Stomach smooth muscle (tissue), 2 donors: ENCODE measurements at regions not wholly inside any gene's neighbourhood (a gene's known extent, or its start where the extent isn't known, plus 50 kb on each side); places are given as distances from the start of the nearest gene placed in this dataset.

Source experiments
- H3K27ac ChIP-seq: one replicate; pipeline ENCODE4 v1.7.0; 2013; ENCODE audit warnings: mild to moderate bottlenecking, low read length, inconsistent platforms
- H3K27me3 ChIP-seq, 2 donors: one replicate each; pipeline ENCODE4 v1.7.0; 2013; ENCODE audit warnings: low read length in 2 of 2; ENCODE audit not compliant: insufficient read depth in 2 of 2, control insufficient read depth in 1 of 2
- H3K36me3 ChIP-seq, 2 donors: one replicate each; pipeline ENCODE4 v1.7.0; 2013; ENCODE audit warnings: low read length in 2 of 2; ENCODE audit not compliant: control insufficient read depth in 2 of 2, insufficient read depth in 2 of 2
- H3K4me1 ChIP-seq: one replicate; pipeline ENCODE4 v1.7.0; 2013; ENCODE audit warnings: low read length; ENCODE audit not compliant: control insufficient read depth, insufficient read depth
- H3K4me3 ChIP-seq, 2 donors: one replicate each; pipeline ENCODE4 v1.7.0; 2013; ENCODE audit warnings: low read length in 2 of 2
- H3K9ac ChIP-seq, 2 donors: one replicate each; pipeline ENCODE4 v1.7.0; 2013; ENCODE audit warnings: low read length in 2 of 2, mild to moderate bottlenecking in 1 of 2
- H3K9me3 ChIP-seq, 2 donors: one replicate each; pipeline ENCODE4 v1.7.0; 2013; ENCODE audit warnings: low read length in 2 of 2; ENCODE audit not compliant: control insufficient read depth in 2 of 2
- donor health status: healthy.
- donor health status: Pancreatic carcinoma.

DNA sequence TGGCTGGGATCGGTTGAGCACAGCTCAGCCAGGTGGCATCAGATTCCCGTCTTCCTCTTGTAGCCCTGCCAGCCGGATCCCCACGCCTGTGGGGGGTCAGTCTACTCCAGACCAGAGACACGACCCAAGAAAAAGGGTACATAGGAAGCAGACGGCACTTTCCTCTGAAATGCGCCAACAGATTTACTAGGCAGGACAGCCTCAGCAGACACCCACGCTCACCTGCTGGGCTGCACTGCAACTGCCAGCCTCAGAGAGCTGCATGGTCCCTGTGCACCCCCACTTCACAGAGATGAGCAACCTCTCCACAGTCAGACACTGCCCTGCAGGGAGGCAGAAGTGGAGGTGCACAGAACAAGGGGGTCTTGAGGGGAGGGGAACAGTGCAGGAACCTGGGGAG, 75.7 kb upstream of the OTOS start:
- Histone ChIP-seq H3K9me3 (no peaks in the 10 kb centered on the region), H3K27me3 (peaks cover 0 to 4% of the 10 kb centered on the region in 2 donors), H3K4me1 (no peaks in the 10 kb centered on the region), H3K4me3 (no peak overlapping the region), H3K9ac (no peak overlapping the region), H3K36me3 (no peaks in the 10 kb centered on the region), H3K27ac (no peak overlapping the region)

DNA sequence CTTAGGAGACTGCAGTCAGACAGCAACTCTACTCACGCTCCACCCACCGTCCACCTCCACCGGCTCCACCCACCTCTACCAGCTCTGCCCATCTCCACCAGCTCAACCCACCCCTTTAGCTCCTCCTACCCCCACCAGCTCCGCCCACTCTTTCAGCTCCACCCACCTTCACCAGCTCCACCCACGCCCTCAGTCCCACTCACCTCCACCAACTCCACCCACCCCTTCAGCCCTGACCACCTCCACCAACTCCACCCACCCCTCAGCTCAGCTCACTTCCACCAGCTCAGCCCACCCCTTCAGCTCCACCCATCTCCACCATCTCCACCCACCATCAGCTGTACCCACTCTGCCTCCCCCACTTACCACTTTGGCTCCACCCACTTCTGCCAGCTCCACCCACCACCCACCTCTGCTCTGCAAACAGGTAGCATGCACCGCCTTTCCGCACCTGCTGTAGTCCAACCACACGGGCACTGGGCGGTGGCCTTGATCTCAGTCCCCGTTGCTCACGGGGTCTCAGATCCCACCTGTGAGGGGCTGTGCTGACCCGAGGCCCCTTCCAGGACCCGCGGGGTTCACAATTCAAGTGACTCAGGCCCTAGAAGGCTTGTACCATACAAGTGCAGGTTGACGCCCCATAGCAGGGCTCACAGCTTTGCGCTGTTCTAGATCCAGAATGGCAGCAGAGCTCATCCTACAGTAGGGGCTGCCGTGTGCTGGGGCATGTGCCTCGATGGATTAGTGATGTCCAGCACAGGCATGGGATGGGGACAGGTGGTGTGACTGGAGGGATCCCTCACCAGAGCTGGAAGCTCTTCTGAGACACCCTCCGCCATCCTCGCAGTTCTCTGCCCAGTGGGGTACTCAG, 77.2 kb upstream of the OTOS start:
- no peaks in the 10 kb centered on the region for H3K4me1 ChIP-seq
- peaks cover 0 to 4% of the 10 kb centered on the region in 2 donors for H3K27me3 ChIP-seq

DNA sequence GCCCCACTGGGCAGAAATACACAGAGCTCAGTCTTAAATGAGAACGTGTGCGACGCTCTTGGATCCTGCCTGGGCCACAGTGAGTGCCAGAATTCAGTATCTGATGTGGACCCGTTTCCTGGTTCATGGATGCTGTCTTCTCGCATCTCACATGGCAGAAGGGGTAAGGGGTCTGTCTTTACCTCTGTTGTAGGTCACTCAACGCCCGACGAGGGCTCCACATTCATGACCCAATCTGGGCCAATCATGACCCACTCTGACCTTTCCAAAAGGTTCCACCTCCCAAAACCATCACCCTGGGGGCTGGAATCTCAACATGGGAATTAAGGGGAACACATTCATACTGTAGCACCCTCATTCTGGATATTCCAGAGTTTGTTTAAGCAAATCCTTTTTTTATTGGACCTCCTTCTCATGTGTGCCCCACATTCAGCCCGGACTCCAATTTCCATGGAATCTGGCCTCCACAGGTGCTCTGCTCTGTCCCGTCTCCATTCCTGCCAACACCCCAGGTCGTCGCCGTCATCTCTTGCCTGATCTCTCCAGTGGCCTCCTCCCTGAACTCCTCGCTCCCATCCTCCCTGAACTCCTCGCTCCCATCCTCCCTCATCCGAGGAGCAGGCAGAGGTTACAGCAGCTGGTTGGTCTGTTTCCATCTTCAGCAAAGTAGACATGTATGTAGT, 78.9 kb upstream of the OTOS start:
- Histone ChIP-seq H3K36me3 (no peaks in the 10 kb centered on the region), H3K4me3 (no peak overlapping the region), H3K27me3 (peaks cover 8 to 9% of the 10 kb centered on the region in 2 donors), H3K4me1 (no peaks in the 10 kb centered on the region), H3K9ac (no peak overlapping the region), H3K27ac (no peak overlapping the region), H3K9me3 (peaks cover 0 to 3% of the 10 kb centered on the region in 2 donors)

More for the DNA sequence above, 77.2 kb upstream of the OTOS start:
- Histone ChIP-seq H3K27ac (no peak overlapping the region), H3K9me3 (peaks cover 0 to 3% of the 10 kb centered on the region in 2 donors), H3K36me3 (no peaks in the 10 kb centered on the region), H3K4me3 (no peak overlapping the region), H3K9ac (no peak overlapping the region)

DNA sequence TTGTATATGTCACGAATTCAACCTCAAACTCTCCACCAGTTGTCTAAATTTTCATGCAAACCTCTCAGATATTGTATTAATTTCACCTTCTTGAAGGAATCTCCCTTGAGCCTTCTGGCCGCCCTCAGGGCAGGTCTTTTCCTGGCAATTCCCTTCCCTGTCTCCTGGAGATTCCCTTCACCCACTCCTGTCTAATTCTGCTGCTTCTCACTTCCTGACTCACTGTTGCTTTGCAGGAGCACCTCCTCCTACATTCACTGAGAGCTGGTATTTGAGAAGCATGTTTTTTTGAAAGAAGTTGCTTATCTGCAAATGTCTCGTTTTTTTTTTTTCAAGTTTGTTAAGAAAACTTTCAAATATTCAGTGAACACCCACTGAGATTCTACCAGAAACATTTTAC, 79.9 kb upstream of the OTOS start:
- Histone ChIP-seq H3K27ac (no peak overlapping the region), H3K36me3 (no peaks in the 10 kb centered on the region), H3K9me3 (peaks cover 0 to 3% of the 10 kb centered on the region in 2 donors), H3K4me3 (no peak overlapping the region), H3K27me3 (peaks cover 8 to 11% of the 10 kb centered on the region in 2 donors), H3K4me1 (no peaks in the 10 kb centered on the region), H3K9ac (no peak overlapping the region)

DNA sequence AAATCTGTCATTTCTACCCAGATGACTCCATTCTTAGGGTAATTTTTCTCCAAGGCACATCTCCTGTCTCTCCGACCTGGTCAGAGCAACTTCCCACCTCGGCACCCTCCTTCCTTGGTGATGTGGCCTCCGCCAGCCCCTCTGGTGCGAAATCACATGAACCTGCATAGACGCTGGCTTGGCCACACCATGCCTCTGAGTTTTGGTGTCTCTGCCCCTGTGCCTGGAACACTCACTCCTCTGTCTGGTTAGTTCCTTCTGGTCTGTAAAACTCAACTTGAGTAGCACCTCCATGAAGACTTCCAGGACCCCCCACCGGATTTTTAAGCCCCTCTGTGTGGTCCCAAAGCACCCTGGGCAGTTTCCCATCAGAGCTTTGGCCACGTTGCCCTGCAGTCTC, 83.2 kb upstream of the OTOS start:
- no peaks in the 10 kb centered on the region for H3K36me3 ChIP-seq
- H3K9me3 ChIP-seq: peaks cover 0 to 9% of the 10 kb centered on the region in 2 donors
- no peaks in the 10 kb centered on the region for H3K4me1 ChIP-seq
- no peak overlapping the region for H3K27ac ChIP-seq
- peaks cover 11 to 14% of the 10 kb centered on the region in 2 donors for H3K27me3 ChIP-seq
- no peak overlapping the region for H3K9ac ChIP-seq
- no peak overlapping the region for H3K4me3 ChIP-seq

DNA sequence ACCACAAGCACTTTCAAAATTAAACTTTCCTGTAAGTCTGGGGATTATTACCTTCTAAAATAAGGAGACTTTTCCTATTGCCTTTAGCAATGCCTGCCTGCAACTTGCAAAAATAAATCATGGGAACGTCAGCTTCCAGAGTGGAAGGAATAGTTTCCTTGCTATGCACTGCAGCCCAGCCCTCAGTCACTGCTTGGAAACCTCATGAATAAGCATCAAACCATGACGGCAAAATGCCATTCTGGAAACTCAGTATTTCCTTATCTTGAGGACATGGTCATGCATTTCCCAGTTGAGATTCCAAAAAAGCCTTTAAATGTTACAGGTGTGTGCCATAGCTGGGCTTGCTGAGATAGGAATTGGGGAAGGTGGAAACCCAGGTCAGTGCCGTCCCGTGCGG, 84.2 kb upstream of the OTOS start:
- H3K36me3 ChIP-seq: no peaks in the 10 kb centered on the region
- peaks cover 11 to 14% of the 10 kb centered on the region in 2 donors for H3K27me3 ChIP-seq
- no peak overlapping the region for H3K4me3 ChIP-seq
- H3K27ac ChIP-seq: no peak overlapping the region
- H3K9ac ChIP-seq: no peak overlapping the region
- no peaks in the 10 kb centered on the region for H3K4me1 ChIP-seq
- H3K9me3 ChIP-seq: peaks cover 4 to 15% of the 10 kb centered on the region in 2 donors

DNA sequence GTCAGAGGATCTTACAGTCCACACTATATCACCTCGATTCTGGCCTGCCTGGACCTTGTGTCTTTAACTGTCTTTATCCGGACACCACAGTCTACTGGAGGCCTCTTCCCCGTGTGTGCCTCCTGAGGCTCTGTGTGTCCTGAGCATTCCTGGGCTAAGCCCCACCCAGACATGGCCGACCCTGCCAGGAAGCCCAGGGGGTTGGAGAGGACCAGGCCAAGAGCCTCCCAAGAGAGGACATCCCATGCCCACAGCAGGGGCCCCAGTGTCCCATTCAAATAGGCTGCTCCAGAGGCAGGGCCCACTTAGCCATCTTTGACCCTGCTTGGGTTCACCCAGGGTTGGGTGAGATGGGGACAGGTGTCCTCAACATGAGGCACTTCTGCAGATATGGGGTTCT, 84.7 kb upstream of the OTOS start:
- no peaks in the 10 kb centered on the region for H3K36me3 ChIP-seq
- no peak overlapping the region for H3K9ac ChIP-seq
- no peak overlapping the region for H3K27ac ChIP-seq
- H3K9me3 ChIP-seq: peaks cover 4 to 18% of the 10 kb centered on the region in 2 donors
- no peaks in the 10 kb centered on the region for H3K4me1 ChIP-seq
- H3K27me3 ChIP-seq: peaks cover 11 to 14% of the 10 kb centered on the region in 2 donors
- no peak overlapping the region for H3K4me3 ChIP-seq

DNA sequence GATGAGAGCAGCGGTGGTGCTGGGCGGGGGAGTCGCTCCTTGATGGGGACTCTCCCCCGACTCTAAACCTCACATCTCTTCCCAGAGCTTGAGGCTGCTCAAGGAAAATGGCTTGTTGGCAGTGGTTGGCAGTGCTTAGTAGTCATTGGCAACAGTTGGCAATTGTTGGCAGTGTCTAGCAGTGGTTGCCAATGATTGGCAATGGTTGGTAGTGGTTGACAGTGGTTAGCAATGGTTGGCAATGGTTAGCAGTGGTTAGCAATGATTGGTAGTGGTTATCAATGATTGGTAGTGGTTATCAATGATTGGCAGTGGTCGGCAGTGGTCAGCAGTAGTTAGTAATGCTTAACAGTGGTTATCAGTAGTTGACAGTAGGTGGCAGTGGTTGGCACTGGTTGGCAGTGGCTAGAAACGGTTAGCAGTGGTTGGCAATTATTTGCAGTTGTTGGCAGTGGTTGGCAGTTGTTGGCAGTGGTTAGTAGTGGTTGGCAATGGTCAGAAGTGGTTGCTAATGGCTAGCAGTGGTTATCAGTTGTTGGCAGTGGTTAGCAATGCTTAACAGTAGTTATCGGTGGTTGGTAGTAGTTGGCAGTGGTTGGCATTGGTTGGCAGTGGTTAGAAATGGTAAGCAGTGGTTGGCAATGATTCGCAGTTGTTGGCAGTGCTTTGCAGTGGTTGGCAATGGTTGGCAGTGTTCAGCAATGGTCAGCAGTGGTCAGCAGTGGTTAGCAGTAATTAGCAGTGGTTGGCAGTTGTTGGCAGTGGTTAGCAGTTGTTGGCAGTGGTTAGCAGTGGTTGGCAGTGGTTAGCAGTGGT, 85.4 kb upstream of the OTOS start:
- no peak overlapping the region for H3K4me3 ChIP-seq
- H3K36me3 ChIP-seq: no peaks in the 10 kb centered on the region
- no peaks in the 10 kb centered on the region for H3K4me1 ChIP-seq
- no peak overlapping the region for H3K9ac ChIP-seq
- H3K27ac ChIP-seq: no peak overlapping the region
- peaks cover 11 to 14% of the 10 kb centered on the region in 2 donors for H3K27me3 ChIP-seq
- peaks cover 4 to 18% of the 10 kb centered on the region in 2 donors for H3K9me3 ChIP-seq

DNA sequence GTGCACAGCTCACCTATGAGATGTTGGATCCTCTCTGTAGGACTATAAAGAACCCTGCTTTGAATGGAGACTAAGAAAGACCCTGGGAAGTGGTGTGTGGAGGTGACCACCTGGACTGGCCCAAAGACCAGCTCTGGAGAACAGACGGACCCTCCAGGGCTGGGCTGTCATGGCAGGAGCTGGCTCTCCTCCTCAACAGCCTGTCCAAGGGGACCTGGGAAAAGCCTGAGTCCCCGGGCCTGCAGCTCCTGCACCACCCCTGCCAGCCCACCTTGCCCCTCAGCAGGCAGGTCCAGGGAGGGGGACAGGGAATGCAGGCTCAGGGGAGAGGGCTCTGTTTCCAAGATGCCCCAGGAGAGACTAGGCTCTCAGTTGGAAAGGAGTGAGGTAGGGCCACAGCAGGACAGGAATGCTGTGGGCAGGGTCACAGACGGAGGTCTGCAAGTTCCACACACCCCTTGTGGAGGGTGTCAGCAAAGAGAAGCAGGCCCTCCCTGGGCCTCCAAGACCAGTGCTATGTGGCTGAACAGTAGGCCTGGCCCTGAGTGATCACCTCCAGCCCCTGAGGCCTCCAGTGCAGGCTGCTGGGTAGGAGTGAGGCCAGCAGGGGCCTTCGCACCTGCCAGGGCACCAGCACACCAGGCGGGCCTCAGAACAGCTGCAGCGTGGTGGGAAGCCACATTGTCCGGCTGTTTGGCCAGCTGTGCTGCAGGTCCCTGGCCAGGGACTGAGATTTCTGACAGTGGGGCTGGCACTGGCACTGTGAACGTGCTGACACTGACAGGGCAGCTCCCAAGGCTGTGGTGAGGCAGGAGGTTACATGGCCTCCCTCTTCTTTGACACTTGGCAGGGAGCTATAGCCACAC, 86.4 kb upstream of the OTOS start:
- H3K9ac ChIP-seq: no peak overlapping the region
- peaks cover 11 to 14% of the 10 kb centered on the region in 2 donors for H3K27me3 ChIP-seq
- H3K27ac ChIP-seq: no peak overlapping the region
- peaks cover 4 to 18% of the 10 kb centered on the region in 2 donors for H3K9me3 ChIP-seq
- H3K36me3 ChIP-seq: no peaks in the 10 kb centered on the region
- no peak overlapping the region for H3K4me3 ChIP-seq
- no peaks in the 10 kb centered on the region for H3K4me1 ChIP-seq
